ENCODE measurements at regions not wholly inside any gene's neighbourhood (a gene's known extent, or its start where the extent isn't known, plus 50 kb on each side); places are given as distances from the start of the nearest gene placed in this dataset.
A peak's percentile ranks its signal among the peaks of the same experiment; 100 is the strongest.
"Not testable (repeated sequence)": the region's sequence is repeated elsewhere in the genome, so short reads cannot be mapped to it uniquely, and the experiment has no call there.

GRCh38 chr4:79607979-79608378 is 200.0 kb upstream of the GK2 start:
- no peak for DNase-seq (ENCODE audit: low read depth)
- TF ChIP-seq CTCF (IDR thresholded peaks at IDR 0.05; ENCODE audit: control insufficient read depth, insufficient read depth, low read depth, low read length, missing control alignments), result no peak
- H3K4me3 ChIP-seq (ENCODE audit: control insufficient read depth, low read depth, low read length), result no peak overlapping the region

GRCh38 chr4:79604152-79604551 is 196.1 kb upstream of the GK2 start:
- no peak overlapping the region for H3K4me3 ChIP-seq (ENCODE audit: control insufficient read depth, low read depth, low read length)
- TF ChIP-seq CTCF (IDR thresholded peaks at IDR 0.05; ENCODE audit: control insufficient read depth, insufficient read depth, low read depth, low read length, missing control alignments), result no peak
- DNase-seq (ENCODE audit: low read depth), result no peak

- no peak overlapping the region for H3K4me3 ChIP-seq (ENCODE audit: control insufficient read depth, low read depth, low read length)
- no peak for TF ChIP-seq CTCF (IDR thresholded peaks at IDR 0.05; ENCODE audit: control insufficient read depth, insufficient read depth, low read depth, low read length, missing control alignments)
- no peak for DNase-seq (ENCODE audit: low read depth)
Measured at GRCh38 chr4:79603681-79604080, 195.7 kb upstream of the GK2 start.

DNA sequence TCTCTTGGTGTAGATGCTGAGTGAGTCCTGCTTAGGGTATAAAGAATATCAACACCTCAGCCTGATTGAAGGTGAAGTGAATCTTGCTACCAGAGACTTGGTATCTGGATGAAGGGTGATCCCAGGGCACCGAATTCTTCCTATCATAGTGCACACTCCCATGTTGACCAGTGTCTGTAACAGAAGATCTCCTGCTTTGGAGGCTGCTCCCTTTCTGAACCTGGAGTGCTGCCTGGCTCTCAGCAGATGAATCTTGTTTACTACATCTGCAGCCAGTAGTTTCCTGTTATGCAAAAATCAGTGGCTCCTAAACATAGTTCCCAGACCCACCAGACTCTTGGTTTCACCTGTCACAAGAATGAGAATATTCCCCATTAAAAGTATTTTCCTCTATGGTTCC is 191.7 kb upstream of the GK2 start:
- H3K4me3 ChIP-seq (ENCODE audit: control insufficient read depth, low read depth, low read length), result no peak overlapping the region
- no peak for DNase-seq (ENCODE audit: low read depth)
- no peak for TF ChIP-seq CTCF (IDR thresholded peaks at IDR 0.05; ENCODE audit: control insufficient read depth, insufficient read depth, low read depth, low read length, missing control alignments)

GRCh38 chr4:79598801-79599200 is 190.8 kb upstream of the GK2 start:
- DNase-seq (ENCODE audit: low read depth), result no peak
- TF ChIP-seq CTCF (IDR thresholded peaks at IDR 0.05; ENCODE audit: control insufficient read depth, insufficient read depth, low read depth, low read length, missing control alignments), result no peak

GRCh38 chr4:79598214-79598613 is 190.2 kb upstream of the GK2 start:
- no peak for DNase-seq (ENCODE audit: low read depth)
- TF ChIP-seq CTCF (IDR thresholded peaks at IDR 0.05; ENCODE audit: control insufficient read depth, insufficient read depth, low read depth, low read length, missing control alignments), result no peak
- H3K4me3 ChIP-seq (ENCODE audit: control insufficient read depth, low read depth, low read length), result no peak overlapping the region

More at GRCh38 chr4:79598801-79599200, 190.8 kb upstream of the GK2 start:
- no peak overlapping the region for H3K4me3 ChIP-seq (ENCODE audit: control insufficient read depth, low read depth, low read length)

GRCh38 chr4:79597266-79597665 is 189.2 kb upstream of the GK2 start:
- no peak overlapping the region for H3K4me3 ChIP-seq (ENCODE audit: control insufficient read depth, low read depth, low read length)
- no peak for TF ChIP-seq CTCF (IDR thresholded peaks at IDR 0.05; ENCODE audit: control insufficient read depth, insufficient read depth, low read depth, low read length, missing control alignments)
- peak; percentile 14 for DNase-seq (ENCODE audit: low read depth)

DNA sequence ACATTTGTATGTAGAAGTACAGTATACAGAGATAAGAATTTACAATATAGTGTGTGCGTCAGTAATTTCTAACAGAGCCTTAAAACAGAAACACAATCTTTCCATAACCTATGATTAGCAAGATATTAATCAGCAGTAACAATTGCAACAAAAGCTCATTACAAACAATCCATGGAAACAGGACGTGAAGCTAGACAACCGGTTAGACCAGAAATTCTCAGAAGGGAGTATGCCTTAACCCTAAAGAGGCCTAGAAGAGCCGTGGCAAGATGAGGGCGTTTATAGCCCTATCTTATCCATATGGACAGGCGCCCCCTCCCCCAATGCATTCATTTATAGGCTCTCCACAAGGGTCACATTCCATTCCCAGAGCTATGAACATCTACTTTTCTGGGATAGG is 184.2 kb upstream of the GK2 start:
- DNase-seq (ENCODE audit: low read depth); H3K4me3 ChIP-seq (ENCODE audit: control insufficient read depth, low read depth, low read length): not testable (repeated sequence)
